ENCODE measurements at regions not wholly inside any gene's neighbourhood (a gene's known extent, or its start where the extent isn't known, plus 50 kb on each side); places are given as distances from the start of the nearest gene placed in this dataset.

GRCh38 chr3:194865061-194865460 is 179.4 kb downstream of the FAM43A start:
- no peak for TF ChIP-seq CTCF (IDR thresholded peaks at IDR 0.05)
- no peak for TF ChIP-seq EZH2 (IDR thresholded peaks at IDR 0.05; ENCODE audit: borderline replicate concordance, insufficient read depth, low read depth, low read length, poor library complexity, severe bottlenecking)

Data from B cell (primary cell).